Right lung (tissue), 2 donors: ENCODE measurements at regions not wholly inside any gene's neighbourhood (a gene's known extent, or its start where the extent isn't known, plus 50 kb on each side); places are given as distances from the start of the nearest gene placed in this dataset.
"Not testable (repeated sequence)": the region's sequence is repeated elsewhere in the genome, so short reads cannot be mapped to it uniquely, and the experiment has no call there.

Experiments used
- DNase-seq, 2 donors: peaks; one replicate each; pipeline ENCODE4 v3.0.0-alpha.2; 2013

DNA sequence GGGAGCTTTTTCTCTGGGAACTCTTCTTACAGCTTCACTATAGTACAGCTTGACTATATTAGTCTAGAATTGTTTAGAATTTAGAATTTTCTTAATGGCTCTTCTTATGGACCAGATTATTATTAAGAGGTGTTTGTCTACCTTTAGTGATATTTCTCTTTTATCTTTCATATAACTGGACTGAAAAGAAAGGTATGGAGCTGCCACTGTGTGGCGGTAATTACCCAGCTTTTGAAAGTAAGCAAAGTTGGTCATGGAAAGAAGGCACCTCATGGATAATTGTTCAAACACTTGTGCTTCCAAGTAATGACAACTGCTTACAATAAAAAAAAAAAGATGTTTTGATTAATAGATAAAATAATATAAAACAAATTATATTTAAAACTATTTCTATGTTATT lies 1112.5 kb downstream of the TECRL start:
- no peak for DNase-seq

DNA sequence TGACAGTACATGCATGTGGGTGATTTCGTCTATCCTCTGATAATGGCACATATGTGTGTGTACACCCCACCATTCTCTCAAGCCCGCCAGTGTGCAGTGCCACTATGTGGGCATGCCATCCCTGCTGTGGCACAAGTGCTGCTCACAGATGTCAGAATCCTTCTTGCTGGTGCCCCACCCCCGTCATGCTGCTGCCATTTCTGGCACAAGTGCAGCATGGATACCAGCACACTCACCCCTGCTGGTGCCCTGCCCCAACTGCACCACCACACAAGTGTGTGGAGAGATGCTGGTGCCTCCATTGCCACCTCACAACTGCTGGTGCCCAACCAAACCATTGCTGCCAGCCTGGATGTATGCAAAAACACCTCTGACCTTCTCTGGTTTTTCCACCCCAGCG lies 1133.8 kb downstream of the TECRL start:
- DNase-seq = no peak

DNA sequence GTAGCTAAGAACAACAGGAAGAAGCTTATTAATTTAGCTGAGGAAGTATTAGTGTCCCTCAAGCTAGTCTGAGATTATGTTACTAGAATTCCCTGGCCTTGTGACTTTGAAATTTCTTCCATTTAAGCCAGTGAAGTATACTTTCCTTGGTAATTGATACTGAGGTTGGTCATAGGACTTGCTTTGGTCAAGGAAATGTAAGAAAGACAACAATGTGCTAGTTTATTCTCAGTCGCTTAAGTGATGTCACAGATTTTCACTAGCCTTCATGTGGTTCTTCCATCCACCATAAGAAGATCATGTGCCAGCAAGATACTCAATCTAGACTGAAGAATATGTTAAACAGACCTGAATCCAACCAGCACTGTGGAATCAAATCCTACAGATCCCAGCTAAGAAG lies 1140.1 kb downstream of the TECRL start:
- DNase-seq = no peak

DNA sequence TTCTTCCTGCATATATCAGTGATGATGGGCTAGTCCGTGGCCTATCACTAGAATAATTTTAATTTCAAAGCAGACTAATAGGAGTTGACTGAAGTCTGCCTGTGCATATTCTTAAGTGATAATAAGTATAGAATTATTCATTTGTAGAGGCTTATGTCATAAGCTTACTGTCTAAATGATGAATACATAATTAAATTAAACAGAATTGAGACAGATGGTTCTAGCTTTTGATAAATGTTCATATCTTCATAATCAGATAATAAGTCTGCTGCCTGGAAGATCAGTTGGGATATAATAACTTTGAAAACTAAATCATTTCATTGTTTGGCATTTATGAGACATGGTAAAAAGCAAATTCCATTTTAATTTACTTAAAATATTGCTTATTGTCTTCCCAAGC lies 1175.6 kb downstream of the TECRL start:
- DNase-seq = no peak

DNA sequence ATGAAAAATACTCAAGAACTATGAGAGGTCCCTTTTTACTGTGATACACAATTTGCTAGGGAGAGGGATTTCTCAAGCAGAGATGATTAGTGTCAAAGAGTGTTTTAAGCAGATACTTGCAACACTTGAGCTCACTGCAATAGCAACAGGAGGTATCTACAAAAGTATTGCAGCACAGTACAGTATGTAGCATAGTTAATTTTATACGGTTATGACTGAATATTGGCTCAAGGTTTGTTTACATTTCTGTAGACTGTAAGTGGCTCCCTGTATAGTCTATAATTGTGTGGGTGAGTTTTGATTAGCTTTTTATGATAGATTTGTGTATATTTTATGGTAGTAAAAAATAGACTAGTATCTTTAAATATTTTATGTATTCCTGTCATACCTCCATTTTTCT lies 1177.2 kb downstream of the TECRL start:
- DNase-seq = no peak

DNA sequence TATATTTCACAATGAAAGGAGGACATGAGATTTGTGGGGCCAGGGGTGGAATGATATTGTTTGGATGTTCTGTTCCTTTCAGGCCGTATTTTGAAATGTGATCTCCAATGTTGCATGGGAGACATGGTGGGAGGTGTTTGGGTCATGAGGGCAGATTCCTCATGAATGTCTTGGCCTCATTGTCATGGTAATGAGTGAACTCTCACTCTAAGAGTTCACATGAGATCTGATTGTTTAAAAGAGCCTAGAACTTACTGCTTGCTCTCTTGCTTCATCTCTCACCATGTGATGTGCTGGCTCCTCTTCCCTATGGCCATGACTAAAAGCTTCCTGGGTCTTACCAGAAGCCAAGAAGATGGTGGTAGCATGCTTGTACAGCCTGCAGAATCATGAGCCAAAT lies 1183.0 kb downstream of the TECRL start:
- DNase-seq = no peak

DNA sequence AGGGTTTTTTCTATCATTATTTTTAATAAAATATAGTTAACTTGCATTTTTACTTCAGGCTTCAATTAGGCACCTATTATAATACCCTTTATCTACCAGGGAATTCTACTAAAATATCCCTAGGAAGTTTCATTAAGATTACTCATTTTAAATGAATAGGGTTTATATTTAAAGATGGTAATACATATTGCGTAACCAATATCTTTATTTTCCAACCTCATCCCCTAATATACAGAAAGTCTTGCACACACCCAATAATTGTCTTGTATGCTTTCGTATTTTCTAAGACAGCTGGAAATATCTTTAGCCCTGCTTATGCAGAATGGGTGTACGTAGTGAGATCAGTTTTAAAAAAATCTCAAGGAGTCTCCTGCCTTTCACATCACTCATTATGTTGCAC lies 1186.8 kb downstream of the TECRL start:
- no peak for DNase-seq

DNA sequence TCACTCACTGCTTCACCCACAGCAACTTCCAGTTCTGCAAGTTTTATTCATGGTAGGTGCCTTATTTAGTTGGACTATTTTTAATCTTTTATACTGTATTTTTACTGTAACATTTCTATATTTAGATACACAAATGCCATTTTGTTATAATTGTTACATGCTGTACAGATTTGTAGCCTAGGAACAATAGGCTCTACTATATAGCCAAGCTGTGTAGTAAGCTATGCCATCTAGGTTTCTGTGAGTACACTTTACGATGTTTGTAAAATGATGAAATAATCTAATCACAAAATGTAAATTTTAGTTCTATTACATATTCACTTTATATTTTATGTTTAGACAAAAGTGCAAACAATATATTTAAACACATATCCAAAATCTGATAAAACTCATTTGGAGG lies 1187.8 kb downstream of the TECRL start:
- DNase-seq = no peak

DNA sequence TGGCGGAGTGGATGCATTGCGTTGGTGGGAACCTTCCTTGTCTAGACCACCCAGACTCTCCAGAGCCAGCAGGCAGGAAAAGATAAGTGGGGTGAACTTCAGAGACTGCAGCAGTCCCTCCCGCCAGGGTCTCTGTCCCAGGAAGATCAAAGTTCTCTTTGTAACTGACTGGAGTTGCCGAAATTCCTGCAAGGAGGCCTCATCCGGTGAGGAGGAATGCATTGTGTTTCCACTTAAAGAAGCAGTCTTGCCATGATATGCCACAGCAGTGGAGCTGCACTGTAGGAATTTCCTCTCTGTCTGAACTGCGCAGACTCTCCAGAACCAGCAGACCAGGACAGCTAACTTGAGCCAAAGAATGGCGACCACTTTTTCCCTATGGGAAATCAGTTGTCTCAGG lies 1190.4 kb downstream of the TECRL start:
- DNase-seq = no peak

DNA sequence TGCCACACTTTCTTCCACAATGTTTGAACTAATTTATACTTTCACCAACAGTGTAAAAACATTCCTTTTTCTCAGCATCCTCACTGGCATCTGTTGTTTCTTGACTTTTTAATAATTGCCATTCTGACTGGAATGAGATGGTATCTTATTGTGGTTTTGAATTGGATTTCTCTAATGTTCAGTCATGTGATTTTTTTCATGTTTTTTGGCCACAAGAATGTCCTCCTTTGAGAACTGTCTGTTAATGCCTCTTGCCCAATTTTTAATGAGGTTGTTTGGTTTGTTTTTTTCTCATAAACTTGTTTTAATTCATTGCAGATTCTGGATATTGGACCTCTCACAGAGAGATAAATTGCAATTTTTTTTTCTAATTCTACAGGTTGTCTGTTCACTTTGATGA lies 1195.2 kb downstream of the TECRL start:
- DNase-seq = no peak

DNA sequence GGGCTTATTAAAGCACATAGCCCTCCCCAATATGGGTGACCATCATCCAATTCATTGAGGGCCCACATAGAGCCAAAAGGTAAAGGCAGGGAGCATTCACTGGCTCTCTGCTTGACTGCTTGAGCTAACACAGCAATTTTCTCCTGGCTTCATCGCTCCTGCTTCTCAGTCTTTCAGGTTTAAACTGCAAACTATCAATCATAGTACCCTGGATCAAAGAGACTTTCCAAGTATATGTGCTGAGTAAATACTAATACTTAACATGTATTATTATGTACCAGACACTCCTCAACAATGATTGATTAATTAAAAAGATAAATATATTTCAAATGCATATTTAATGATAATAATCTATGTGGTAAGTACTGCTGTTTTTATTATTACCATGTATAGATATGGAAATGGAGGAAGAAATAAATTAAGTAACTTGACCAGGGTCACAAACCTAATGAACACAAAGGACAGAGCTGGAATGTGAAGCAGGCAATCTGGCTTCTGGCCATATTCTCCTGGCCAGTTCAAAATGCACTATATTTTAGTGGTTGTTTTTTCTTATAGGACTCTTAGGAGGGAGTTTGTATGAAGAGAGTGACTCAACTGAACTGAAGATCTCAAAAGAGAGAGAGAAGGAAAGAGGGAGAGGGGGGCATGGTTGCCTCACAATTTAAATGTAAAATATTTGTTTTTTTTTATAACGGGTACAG lies 1197.3 kb downstream of the TECRL start:
- no peak for DNase-seq

DNA sequence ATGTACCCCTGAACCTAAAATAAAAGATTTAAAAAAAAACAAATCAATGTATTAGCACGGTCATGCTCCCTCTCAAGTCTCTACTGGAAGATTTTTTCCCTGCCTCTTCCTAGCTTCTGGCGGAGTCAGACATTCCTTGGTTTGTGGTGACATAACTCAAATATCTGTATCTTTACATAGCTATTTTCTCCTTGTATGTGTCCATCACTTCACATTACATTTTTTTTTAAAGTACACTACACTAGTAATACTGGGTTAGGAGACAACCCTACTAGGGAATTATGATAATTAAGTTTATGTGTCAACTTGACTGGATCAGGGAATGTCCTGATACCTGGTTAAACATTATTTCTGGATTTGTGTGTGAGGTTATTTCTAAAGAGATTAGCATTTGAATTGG lies 1197.9 kb downstream of the TECRL start:
- DNase-seq = no peak

DNA sequence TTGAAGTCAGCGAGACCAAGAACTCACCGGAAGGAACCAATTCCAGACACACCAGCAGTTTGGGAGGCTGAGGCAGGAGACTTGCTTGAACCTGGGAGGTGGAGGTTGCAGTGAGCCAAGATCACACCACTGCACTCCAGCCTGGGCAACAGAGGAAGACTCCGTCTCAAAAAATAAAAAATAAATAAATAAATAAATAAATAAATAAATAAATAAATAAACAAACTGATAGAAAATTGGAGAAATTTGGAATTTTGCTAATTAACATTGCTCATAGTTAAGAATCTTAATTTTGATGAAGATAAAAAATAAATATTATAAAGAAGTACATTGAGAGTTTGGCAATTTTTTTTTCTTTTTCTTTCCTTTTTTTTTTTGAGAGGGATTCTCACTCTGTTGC lies 1216.2 kb downstream of the TECRL start:
- not testable (repeated sequence) for DNase-seq

DNA sequence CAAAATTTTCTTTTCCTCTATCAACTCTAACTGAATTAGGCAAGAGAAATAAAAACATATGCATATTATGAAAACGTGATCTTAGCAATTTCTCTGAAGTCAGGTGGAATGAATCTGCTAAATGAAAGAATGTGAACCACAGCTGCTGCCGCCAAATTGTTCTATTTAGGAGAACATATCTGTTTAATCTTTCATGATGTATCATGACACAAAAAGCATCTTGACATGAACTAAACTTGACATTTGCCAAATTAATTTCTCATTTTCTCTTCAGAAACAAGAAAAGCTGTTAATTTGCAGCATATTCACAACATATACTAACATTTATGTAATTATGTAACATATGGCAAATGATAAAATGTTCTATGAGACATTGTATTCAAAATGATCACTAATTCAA lies 1237.9 kb downstream of the TECRL start:
- no peak for DNase-seq

DNA sequence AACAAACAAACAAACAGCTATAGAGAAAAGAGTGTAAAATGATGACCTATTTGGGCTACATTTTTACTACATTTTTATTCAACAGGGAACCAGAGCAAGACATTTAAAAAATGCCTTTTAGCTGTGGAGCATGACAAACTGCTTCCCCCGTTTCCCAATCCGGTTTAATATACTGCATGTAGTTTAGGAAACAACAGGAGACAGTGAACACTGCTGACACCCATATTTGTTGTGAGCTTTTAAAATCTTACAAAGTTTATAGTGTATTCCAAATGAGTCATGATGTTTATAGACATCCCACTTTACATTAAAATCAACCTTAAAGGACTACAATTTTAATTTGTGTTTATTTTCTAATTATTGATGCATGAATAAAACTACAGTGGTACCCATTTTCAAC lies 1238.3 kb downstream of the TECRL start:
- DNase-seq = no peak

DNA sequence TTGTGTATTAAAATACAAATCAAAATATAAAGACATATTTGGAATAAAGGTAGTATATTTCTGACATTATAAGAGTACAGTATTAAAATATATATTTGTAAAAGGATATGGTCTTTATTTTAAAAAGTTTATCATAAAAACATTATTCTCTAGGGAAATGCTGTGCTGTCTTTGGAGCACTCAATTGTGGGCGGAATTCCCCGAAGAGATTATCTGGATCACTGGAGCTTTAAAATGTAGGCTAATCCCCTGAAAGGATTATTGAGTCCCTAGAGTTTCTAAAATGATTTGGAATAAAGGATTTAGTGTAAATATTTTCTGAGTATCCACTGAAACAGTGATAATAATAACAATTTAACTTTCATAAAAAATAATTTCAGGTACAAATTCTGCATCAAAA lies 1239.4 kb downstream of the TECRL start:
- no peak for DNase-seq

DNA sequence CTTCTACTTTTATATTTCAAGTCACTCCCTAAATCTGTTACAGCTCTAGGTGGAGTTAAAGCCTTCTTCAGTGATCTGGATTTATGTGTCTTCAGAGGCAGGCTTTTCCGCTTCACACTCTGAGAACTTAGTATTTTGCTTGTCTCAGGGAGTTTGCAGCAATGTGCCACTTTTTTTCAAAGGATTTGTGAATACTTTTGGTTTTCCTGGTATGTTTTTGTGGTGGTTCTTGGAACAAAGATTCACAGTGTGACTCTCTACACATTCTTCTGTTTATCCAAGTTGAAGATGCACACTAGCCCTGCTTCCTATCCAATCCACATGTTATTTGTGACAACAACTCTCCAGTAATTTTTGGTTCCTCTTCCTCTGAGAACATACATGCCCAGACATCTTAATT lies 1253.7 kb downstream of the TECRL start:
- DNase-seq = no peak

DNA sequence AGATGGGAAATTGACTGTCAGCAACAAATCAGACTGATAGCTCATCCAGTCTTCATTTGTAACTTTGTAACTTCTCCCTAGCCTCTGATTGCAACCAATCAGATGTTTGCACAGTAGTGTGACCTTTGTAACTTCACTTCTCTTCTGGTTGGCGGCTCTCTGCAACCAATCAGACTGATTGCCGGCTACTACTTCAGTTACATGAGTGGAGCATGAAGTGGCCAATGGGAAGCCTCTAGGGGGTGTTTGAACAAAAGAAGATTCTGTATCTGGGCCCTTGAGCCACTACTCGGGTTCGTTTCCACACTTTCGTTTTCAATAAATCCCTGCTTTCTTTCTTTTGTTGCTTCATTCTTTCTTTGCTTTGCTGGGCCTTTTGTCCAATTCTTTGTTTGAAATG lies 1285.8 kb downstream of the TECRL start:
- no peak for DNase-seq

DNA sequence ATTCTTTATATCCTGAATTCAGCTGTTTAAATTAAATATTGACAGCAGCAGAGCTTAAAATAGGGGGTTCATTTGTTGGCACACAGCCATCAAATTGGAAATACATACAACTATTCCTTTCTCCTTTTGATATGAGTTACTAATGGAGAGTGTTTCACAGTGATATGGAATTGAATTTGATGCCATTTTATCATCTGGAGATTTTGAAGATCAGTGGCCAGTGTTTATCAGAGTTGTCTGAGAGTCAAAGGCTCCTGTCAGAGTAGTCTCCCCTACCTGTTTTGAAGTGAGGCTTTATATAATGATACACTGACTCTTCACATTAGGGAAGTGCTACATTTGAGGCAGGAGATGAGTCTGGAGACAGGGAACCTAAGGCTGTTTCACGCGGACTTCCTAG lies 1286.3 kb downstream of the TECRL start:
- DNase-seq = no peak

DNA sequence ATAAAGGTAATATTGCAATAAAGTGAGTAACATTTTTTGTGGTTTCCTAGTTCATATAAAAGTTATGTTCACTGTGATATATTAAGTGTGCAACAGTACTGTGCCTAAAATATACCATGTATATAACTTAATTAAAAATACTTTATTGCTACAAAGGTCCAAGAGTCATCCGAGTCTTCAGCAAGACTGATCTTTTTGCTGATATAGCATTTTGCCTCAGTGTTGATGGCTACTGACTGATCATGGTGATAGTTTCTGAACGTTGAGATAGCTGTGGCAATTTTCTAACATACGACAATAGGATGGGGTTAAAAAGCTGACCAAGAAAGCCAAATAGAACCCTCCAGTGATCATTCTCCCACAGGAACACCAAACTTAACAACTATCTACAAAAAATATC lies 1302.7 kb downstream of the TECRL start:
- DNase-seq = no peak

DNA sequence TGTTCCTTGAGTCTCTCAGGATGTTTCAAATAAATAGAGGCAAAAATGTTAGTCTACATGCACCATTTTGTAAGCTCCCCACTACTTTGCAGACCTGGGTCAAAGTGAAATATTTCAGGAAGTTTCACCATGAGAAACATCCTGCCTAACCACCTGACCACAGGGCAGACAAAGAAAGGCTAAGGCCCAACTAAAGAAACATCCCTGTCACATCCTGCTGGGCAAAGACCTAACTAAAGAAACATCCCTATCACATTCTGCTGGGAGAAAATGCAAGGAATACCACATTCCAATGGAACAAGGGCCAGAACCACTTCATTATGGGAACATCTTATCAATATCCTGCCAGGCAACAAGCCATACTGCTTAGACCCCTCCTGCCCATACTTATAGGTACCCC lies 1303.4 kb downstream of the TECRL start:
- no peak for DNase-seq

DNA sequence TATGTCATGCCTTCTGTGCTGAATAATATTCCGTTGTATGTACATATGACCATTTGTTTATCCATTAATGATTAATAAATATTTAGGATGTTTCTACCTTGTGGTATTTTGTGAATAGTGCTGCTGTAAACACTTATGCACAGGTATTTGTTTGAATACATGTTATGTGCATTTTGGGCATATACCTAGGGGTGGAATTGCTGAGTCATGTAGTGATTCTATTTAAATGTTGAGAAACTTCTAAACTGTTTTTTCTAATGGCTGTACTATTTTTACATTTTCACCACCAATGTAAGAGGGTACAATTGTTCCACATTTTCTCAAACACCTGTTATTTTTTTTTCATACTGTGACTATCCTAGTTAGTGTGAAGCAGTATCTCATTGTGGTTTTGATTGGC lies 1318.6 kb downstream of the TECRL start:
- DNase-seq = no peak

DNA sequence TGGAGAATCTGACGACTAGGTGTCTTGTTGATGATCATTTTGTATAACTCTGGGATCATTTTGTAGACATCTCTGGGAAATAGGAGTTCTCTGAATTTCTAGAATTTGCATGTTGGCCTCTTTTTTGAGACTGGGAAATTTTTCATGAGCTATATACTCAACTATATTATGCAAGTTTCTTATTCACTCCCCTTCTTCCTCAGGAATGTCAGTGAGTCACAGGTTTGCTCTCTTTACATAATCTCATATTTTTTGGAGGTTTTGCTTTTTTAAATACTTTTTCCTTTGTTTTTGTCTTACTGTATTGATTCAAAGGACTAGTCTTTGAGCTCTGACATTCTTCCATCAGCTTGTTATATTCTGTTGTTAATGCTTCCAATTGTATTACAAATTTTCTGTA lies 1324.2 kb downstream of the TECRL start:
- DNase-seq = no peak

DNA sequence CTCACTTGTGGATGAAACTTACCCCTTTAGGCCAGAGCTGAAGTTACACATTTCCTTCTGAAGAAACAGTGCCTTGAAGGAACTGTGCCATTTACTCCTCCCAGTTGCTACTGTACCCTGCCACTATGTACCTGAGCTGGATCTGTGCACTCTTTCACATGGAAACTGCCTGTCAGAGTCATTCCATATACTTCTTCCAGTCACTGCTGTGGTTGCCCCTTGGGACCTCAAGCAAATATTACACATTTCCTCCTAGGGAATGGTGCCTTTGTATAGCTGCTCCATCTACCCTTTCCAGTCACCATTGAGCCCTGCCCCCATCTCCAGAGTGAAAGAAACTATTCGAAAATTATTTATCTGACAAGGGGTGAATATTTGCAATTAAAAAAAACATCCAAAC lies 1328.3 kb downstream of the TECRL start:
- no peak for DNase-seq

DNA sequence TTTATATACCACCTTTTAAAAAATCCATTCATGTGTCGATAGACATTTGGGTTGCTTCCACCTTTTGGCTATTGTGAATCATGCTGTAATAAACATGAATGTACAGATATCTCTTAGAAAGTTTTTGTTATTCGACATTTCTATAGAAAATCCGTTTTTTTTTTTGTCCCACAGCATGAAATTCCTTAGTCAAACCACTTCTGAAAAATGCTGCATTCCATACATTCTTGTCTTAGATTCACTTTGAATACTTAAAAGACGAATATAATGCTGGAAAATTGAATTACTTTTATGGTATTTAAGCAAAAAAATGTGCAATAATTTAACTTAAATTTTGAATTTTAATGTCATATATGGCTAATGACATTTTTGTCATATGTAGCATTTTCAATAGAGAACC lies 1345.5 kb downstream of the TECRL start:
- no peak for DNase-seq
